Panc1 (cell line): ENCODE measurements at regions not wholly inside any gene's neighbourhood (a gene's known extent, or its start where the extent isn't known, plus 50 kb on each side); places are given as distances from the start of the nearest gene placed in this dataset.

Experiments used
- POLR2AphosphoS5 ChIP-seq: IDR thresholded peaks from 2 replicates; pipeline ENCODE4 v1.6.1; 2012; ENCODE audit warnings: mild to moderate bottlenecking, low read depth, low read length, moderate library complexity
- TF ChIP-seq, protein P1 (sequence below): fragments of 450-650 bp; IDR thresholded peaks from 2 replicates; pipeline ENCODE4 v1.5.1; 2017; ENCODE audit warnings: mild to moderate bottlenecking

DNA sequence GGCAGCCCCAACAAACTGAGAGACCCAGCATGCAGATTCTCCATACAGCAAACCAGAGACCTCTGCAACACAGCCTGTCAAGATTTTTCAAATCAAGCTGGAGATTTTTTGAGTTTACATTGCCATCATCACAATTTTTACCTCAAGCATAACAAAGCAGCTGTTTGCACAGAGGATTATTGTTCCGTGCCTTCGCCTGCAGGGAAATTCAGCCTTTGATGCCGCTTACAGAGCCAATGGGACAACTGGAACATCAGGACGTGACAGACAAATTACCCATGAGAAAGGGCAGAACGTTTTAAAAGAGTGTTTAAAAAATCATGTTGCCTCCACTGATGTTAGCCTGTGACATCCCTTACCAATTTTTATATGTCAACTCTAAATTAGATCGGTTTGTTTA is 363.7 kb downstream of the FBXW7 start:
- TF ChIP-seq, protein P1, sequence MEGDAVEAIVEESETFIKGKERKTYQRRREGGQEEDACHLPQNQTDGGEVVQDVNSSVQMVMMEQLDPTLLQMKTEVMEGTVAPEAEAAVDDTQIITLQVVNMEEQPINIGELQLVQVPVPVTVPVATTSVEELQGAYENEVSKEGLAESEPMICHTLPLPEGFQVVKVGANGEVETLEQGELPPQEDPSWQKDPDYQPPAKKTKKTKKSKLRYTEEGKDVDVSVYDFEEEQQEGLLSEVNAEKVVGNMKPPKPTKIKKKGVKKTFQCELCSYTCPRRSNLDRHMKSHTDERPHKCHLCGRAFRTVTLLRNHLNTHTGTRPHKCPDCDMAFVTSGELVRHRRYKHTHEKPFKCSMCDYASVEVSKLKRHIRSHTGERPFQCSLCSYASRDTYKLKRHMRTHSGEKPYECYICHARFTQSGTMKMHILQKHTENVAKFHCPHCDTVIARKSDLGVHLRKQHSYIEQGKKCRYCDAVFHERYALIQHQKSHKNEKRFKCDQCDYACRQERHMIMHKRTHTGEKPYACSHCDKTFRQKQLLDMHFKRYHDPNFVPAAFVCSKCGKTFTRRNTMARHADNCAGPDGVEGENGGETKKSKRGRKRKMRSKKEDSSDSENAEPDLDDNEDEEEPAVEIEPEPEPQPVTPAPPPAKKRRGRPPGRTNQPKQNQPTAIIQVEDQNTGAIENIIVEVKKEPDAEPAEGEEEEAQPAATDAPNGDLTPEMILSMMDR = no peak
- TF ChIP-seq POLR2AphosphoS5 = no peak
